ENCODE measurements at regions not wholly inside any gene's neighbourhood (a gene's known extent, or its start where the extent isn't known, plus 50 kb on each side); places are given as distances from the start of the nearest gene placed in this dataset.

GRCh38 chr1:215425138-215425537, 142.0 kb upstream of the KCTD3 start:
- TF ChIP-seq CTCF (IDR thresholded peaks at IDR 0.05) (no peak), EZH2phosphoT487 (IDR thresholded peaks at IDR 0.05) (no peak), EZH2 (IDR thresholded peaks at IDR 0.05) (no peak)
